Upper lobe of left lung (tissue), 6 donors: ENCODE measurements at regions not wholly inside any gene's neighbourhood (a gene's known extent, or its start where the extent isn't known, plus 50 kb on each side); places are given as distances from the start of the nearest gene placed in this dataset.
A peak's percentile ranks its signal among the peaks of the same experiment; 100 is the strongest.
"Not testable (repeated sequence)": the region's sequence is repeated elsewhere in the genome, so short reads cannot be mapped to it uniquely, and the experiment has no call there.

Source experiments
- ATAC-seq, 2 donors: fragments of 200-7000 bp; cut with Tn5 transposase; one replicate each; pipeline ENCODE4 v1.9.1; 2022; ENCODE audit warnings: mild to moderate bottlenecking in 2 of 2, moderate library complexity in 2 of 2; ENCODE audit not compliant: low FRiP score in 2 of 2
- DNase-seq, 2 donors: peaks; one replicate each; pipeline ENCODE4 v3.0.0-alpha.2; 2019 to 2020
- H3K27ac ChIP-seq, 4 donors: fragments of 200-600 bp; sonication (generic); one replicate each; pipeline ENCODE4 v1.5.1; 2016 to 2019
- H3K27me3 ChIP-seq, 4 donors: fragments of 200-600 bp; sonication (generic); one replicate each; pipeline ENCODE4 v1.5.1; 2017 to 2019
- H3K36me3 ChIP-seq, 4 donors: fragments of 200-600 bp; sonication (generic); one replicate each; pipeline ENCODE4 v1.5.1; 2016 to 2019
- H3K4me1 ChIP-seq, 4 donors: fragments of 200-600 bp; sonication (generic); one replicate each; pipeline ENCODE4 v1.5.1; 2018 to 2019
- H3K4me3 ChIP-seq, 4 donors: fragments of 200-600 bp; sonication (generic); one replicate each; pipeline ENCODE4 v1.5.1; 2017 to 2019; ENCODE audit warnings: mild to moderate bottlenecking in 2 of 4, moderate library complexity in 1 of 4
- H3K9me3 ChIP-seq, 4 donors: fragments of 200-600 bp; sonication (generic); one replicate each; pipeline ENCODE4 v1.5.1; 2018 to 2019
- WGBS, 2 donors: methylation state at CpG; one replicate each; pipeline ENCODE4 v1.1.5; 2017 to 2018; 5-methylcytosine and 5-hydroxymethylcytosine counted together
- donor health status: DM: no; HTN: no; CAD: no; lungs with moderate emphysema.
- donor health status: DM: no; HTN: yes; CAD: no; lungs with severe emphysema.

- H3K27me3 ChIP-seq, DNase-seq, H3K4me1 ChIP-seq, H3K36me3 ChIP-seq, H3K9me3 ChIP-seq, H3K4me3 ChIP-seq, H3K27ac ChIP-seq, ATAC-seq: not testable (repeated sequence)
Measured at GRCh38 chr15:22358932-22359331, 99.8 kb upstream of the GOLGA6L22 start.

GRCh38 chr15:22359587-22359986 is 99.1 kb upstream of the GOLGA6L22 start:
- WGBS, 2 donors: 11% methylated on average over 3 of the region's 5 CpGs; no CpG with 5 or more reads in 1 of the 2 donors
- ATAC-seq: peak; percentile 75 to 84
- H3K4me1 ChIP-seq, H3K9me3 ChIP-seq, H3K27ac ChIP-seq, H3K4me3 ChIP-seq, H3K27me3 ChIP-seq, H3K36me3 ChIP-seq: not testable (repeated sequence)
- peak in 1 of 2 donors; percentile 51 for DNase-seq

- ATAC-seq: peak; percentile 18 to 49
- H3K4me1 ChIP-seq, H3K4me3 ChIP-seq, H3K36me3 ChIP-seq, H3K9me3 ChIP-seq, DNase-seq, H3K27me3 ChIP-seq, H3K27ac ChIP-seq: not testable (repeated sequence)
- WGBS, 2 donors: 65% methylated on average over 5 of the region's 7 CpGs; no CpG with 5 or more reads in 1 of the 2 donors
Measured at GRCh38 chr15:22360696-22361095, 98.0 kb upstream of the GOLGA6L22 start.

GRCh38 chr15:22362502-22362901 is 96.2 kb upstream of the GOLGA6L22 start:
- H3K27me3 ChIP-seq, H3K27ac ChIP-seq, DNase-seq, H3K4me1 ChIP-seq, H3K4me3 ChIP-seq, ATAC-seq, H3K9me3 ChIP-seq, H3K36me3 ChIP-seq: not testable (repeated sequence)
- 17% methylated on average over 2 of the region's 3 CpGs; no CpG with 5 or more reads in 1 of the 2 donors for WGBS, 2 donors

GRCh38 chr15:22371246-22371834 is 87.4 kb upstream of the GOLGA6L22 start:
- H3K9me3 ChIP-seq, H3K4me3 ChIP-seq, H3K27me3 ChIP-seq, H3K4me1 ChIP-seq, H3K27ac ChIP-seq, H3K36me3 ChIP-seq: not testable (repeated sequence)
- DNase-seq (peak in 1 of 2 donors; percentile 48), ATAC-seq (peak; percentile 40 to 67)
- 72% methylated on average over 5 of the region's 35 CpGs; no CpG with 5 or more reads in 1 of the 2 donors for WGBS, 2 donors

GRCh38 chr15:22374531-22374930 is 84.2 kb upstream of the GOLGA6L22 start:
- H3K4me3 ChIP-seq, DNase-seq, H3K36me3 ChIP-seq, H3K27me3 ChIP-seq, ATAC-seq, H3K9me3 ChIP-seq, H3K4me1 ChIP-seq, H3K27ac ChIP-seq: not testable (repeated sequence)
- WGBS, 2 donors: no CpG with 5 or more reads among the region's 8 CpGs

- not testable (repeated sequence) for H3K9me3 ChIP-seq, ATAC-seq, H3K27ac ChIP-seq, H3K36me3 ChIP-seq, H3K27me3 ChIP-seq, H3K4me3 ChIP-seq, H3K4me1 ChIP-seq, DNase-seq
- WGBS, 2 donors: no CpG with 5 or more reads among the region's 1 CpG
Measured at GRCh38 chr15:22375829-22376228, 82.9 kb upstream of the GOLGA6L22 start.

- no CpG with 5 or more reads among the region's 10 CpGs for WGBS, 2 donors
Measured at GRCh38 chr15:22377859-22378258, 80.8 kb upstream of the GOLGA6L22 start.

GRCh38 chr15:22387691-22388090 is 71.0 kb upstream of the GOLGA6L22 start:
- not testable (repeated sequence) for DNase-seq, H3K27me3 ChIP-seq, H3K9me3 ChIP-seq, H3K36me3 ChIP-seq, H3K27ac ChIP-seq, H3K4me1 ChIP-seq, ATAC-seq, H3K4me3 ChIP-seq
- no CpG with 5 or more reads among the region's 9 CpGs for WGBS, 2 donors

More at GRCh38 chr15:22377859-22378258, 80.8 kb upstream of the GOLGA6L22 start:
- H3K36me3 ChIP-seq, H3K27ac ChIP-seq, H3K27me3 ChIP-seq, H3K4me1 ChIP-seq, H3K4me3 ChIP-seq, DNase-seq, H3K9me3 ChIP-seq: not testable (repeated sequence)
- ATAC-seq: peak in 1 of 2 donors; percentile 35

- peak in 1 of 2 donors; percentile 9 for DNase-seq
- not testable (repeated sequence) for H3K4me1 ChIP-seq, H3K27me3 ChIP-seq, H3K36me3 ChIP-seq, H3K4me3 ChIP-seq, H3K9me3 ChIP-seq, H3K27ac ChIP-seq
- peak; percentile 44 to 59 for ATAC-seq
- WGBS, 2 donors: no CpG with 5 or more reads among the region's 7 CpGs
Measured at GRCh38 chr15:22388365-22388764, 70.3 kb upstream of the GOLGA6L22 start.

GRCh38 chr15:22401207-22401606 is 57.5 kb upstream of the GOLGA6L22 start:
- not testable (repeated sequence) for H3K27me3 ChIP-seq, H3K9me3 ChIP-seq, DNase-seq, H3K4me3 ChIP-seq, H3K27ac ChIP-seq, H3K36me3 ChIP-seq, H3K4me1 ChIP-seq
- whole genome bisulfite sequencing, 2 donors: 85 to 88% methylated on average over 1 to 2 of the region's 5 CpGs
- ATAC-seq: peak; percentile 22 to 25

GRCh38 chr15:22401703-22402102 is 57.0 kb upstream of the GOLGA6L22 start:
- H3K27ac ChIP-seq, DNase-seq, H3K36me3 ChIP-seq, H3K27me3 ChIP-seq, H3K4me3 ChIP-seq, H3K9me3 ChIP-seq, H3K4me1 ChIP-seq: not testable (repeated sequence)
- 93% methylated on average over 3 of the region's 7 CpGs; no CpG with 5 or more reads in 1 of the 2 donors for WGBS, 2 donors
- peak in 1 of 2 donors; percentile 17 for ATAC-seq

GRCh38 chr15:22405765-22406164 is 52.9 kb upstream of the GOLGA6L22 start:
- H3K27me3 ChIP-seq, ATAC-seq, H3K4me3 ChIP-seq, H3K36me3 ChIP-seq, DNase-seq, H3K4me1 ChIP-seq, H3K9me3 ChIP-seq, H3K27ac ChIP-seq: not testable (repeated sequence)
- WGBS, 2 donors: no CpG with 5 or more reads among the region's 5 CpGs
